Activated naive CD4-positive, alpha-beta T cell treated with anti-CD3 and anti-CD28 coated beads, Interleukin-2, amount 50 U/mL, for 16 hours (primary cell): ENCODE measurements at regions not wholly inside any gene's neighbourhood (a gene's known extent, or its start where the extent isn't known, plus 50 kb on each side); places are given as distances from the start of the nearest gene placed in this dataset.

Experiments
- DNase-seq: peaks from one replicate; pipeline ENCODE4 v3.0.0-alpha.2; 2020

GRCh38 chr16:80065541-80065940 lies 465.0 kb upstream of the MAF start:
- DNase-seq: no peak

- no peak for DNase-seq
Observed at GRCh38 chr16:80063713-80064069, 463.2 kb upstream of the MAF start.

GRCh38 chr16:80063031-80063712 lies 462.6 kb upstream of the MAF start:
- DNase-seq: no peak

GRCh38 chr16:80062361-80063030 lies 462.0 kb upstream of the MAF start:
- DNase-seq: no peak

GRCh38 chr16:80060470-80060869 lies 459.9 kb upstream of the MAF start:
- no peak for DNase-seq

- no peak for DNase-seq
Observed at GRCh38 chr16:80059836-80060235, 459.3 kb upstream of the MAF start.

GRCh38 chr16:80058214-80058613 lies 457.7 kb upstream of the MAF start:
- no peak for DNase-seq

GRCh38 chr16:80056324-80056723 lies 455.8 kb upstream of the MAF start:
- no peak for DNase-seq

- DNase-seq: no peak
Observed at GRCh38 chr16:80055831-80056230, 455.3 kb upstream of the MAF start.

- DNase-seq: no peak
Observed at GRCh38 chr16:80054647-80055046, 454.1 kb upstream of the MAF start.

GRCh38 chr16:80051040-80051439 lies 450.5 kb upstream of the MAF start:
- no peak for DNase-seq

- DNase-seq: no peak
Observed at GRCh38 chr16:80048250-80048649, 447.7 kb upstream of the MAF start.

- DNase-seq: no peak
Observed at GRCh38 chr16:80047842-80048241, 447.3 kb upstream of the MAF start.

- no peak for DNase-seq
Observed at GRCh38 chr16:80046848-80047247, 446.3 kb upstream of the MAF start.

- DNase-seq: no peak
Observed at GRCh38 chr16:80046261-80046660, 445.7 kb upstream of the MAF start.

- no peak for DNase-seq
Observed at GRCh38 chr16:80045861-80046260, 445.3 kb upstream of the MAF start.

GRCh38 chr16:80041410-80041809 lies 440.9 kb upstream of the MAF start:
- no peak for DNase-seq

GRCh38 chr16:80040814-80041213 lies 440.3 kb upstream of the MAF start:
- DNase-seq: no peak

- no peak for DNase-seq
Observed at GRCh38 chr16:80040413-80040812, 439.9 kb upstream of the MAF start.

GRCh38 chr16:80039777-80040176 lies 439.2 kb upstream of the MAF start:
- DNase-seq: no peak

GRCh38 chr16:80038566-80038965 lies 438.0 kb upstream of the MAF start:
- no peak for DNase-seq

- no peak for DNase-seq
Observed at GRCh38 chr16:80034948-80035663, 434.6 kb upstream of the MAF start.

- DNase-seq: no peak
Observed at GRCh38 chr16:80034469-80034826, 433.9 kb upstream of the MAF start.

GRCh38 chr16:80033783-80034468 lies 433.4 kb upstream of the MAF start:
- no peak for DNase-seq
